Adrenal gland (tissue), 9 donors: ENCODE measurements at regions not wholly inside any gene's neighbourhood (a gene's known extent, or its start where the extent isn't known, plus 50 kb on each side); places are given as distances from the start of the nearest gene placed in this dataset.

Experiments used
- DNase-seq, 7 donors: peaks; one replicate each; pipeline ENCODE4 v3.0.0-alpha.2; 2019 to 2020
- H3K27ac ChIP-seq, 5 donors: fragments of 200-600 bp; sonication (generic) in 4 of 5; 1 replicate in 3 of 5; 2 replicates in 2 of 5; pipeline versions ENCODE4 v1.5.1 to v1.8.0; 2016 to 2020; ENCODE audit warnings: mild to moderate bottlenecking in 1 of 5
- H3K27me3 ChIP-seq: fragments of 200-600 bp; 2 replicates; pipeline ENCODE4 v1.8.0; 2021
- H3K36me3 ChIP-seq, 2 donors: fragments of 200-600 bp; replicated peaks in 1 of 2; 1 replicate in 1 of 2; 2 replicates in 1 of 2; pipeline versions ENCODE4 v1.5.1 to v1.8.0; 2018 to 2022
- H3K4me1 ChIP-seq, 2 donors: fragments of 200-600 bp; replicated peaks in 1 of 2; 1 replicate in 1 of 2; 2 replicates in 1 of 2; pipeline versions ENCODE4 v1.5.1 to v1.8.0; 2018 to 2021
- H3K4me3 ChIP-seq, 4 donors: fragments of 200-600 bp; sonication (generic) in 3 of 4; one replicate each; pipeline ENCODE4 v1.5.1; 2016 to 2018
- H3K9me3 ChIP-seq, 3 donors: fragments of 200-600 bp; sonication (generic) in 1 of 3; replicated peaks in 1 of 3; 1 replicate in 2 of 3; 2 replicates in 1 of 3; pipeline versions ENCODE4 v1.5.1 to v1.8.0; 2016 to 2021
- CTCF ChIP-seq, 6 experiments: fragments of 450-650 bp in 4 of 6; fragments of 200-600 bp in 2 of 6; sonication (generic) in 1 of 6; IDR thresholded peaks; 1 replicate in 5 of 6; 2 replicates in 1 of 6; pipeline versions ENCODE4 v1.5.1 to v1.8.0; 2016 to 2021; ENCODE audit warnings: antibody characterized with exemption in 6 of 6, mild to moderate bottlenecking in 2 of 6, moderate library complexity in 1 of 6
- POLR2A ChIP-seq, 2 donors: fragments of 450-650 bp; IDR thresholded peaks; one replicate each; pipeline ENCODE4 v1.6.1; 2017; ENCODE audit warnings: antibody characterized with exemption in 2 of 2, mild to moderate bottlenecking in 2 of 2, moderate library complexity in 1 of 2
- WGBS, 4 donors: extraction: QIAGEN DNeasy Blood & Tissue Kit in 2 of 4; methylation state at CpG; one replicate each; pipeline versions ENCODE4 v1.1.5 to v1.1.7; 2013 to 2017; 5-methylcytosine and 5-hydroxymethylcytosine counted together
- intact Hi-C, 2 donors: fragments of 100-400 bp; cut with DNase I; formaldehyde crosslinking; loops; one replicate each; pipeline versions ENCODE4 v1.14.1 to v1.15.0; 2022 to 2023
- donor health status: healthy with polysubstance abuse.
- donor health status: Bipolar disorder and iron deficiency.
- donor health status: DM: yes; HTN: yes; CAD: no.
- donor health status: DM: no; HTN: no; CAD: no.
- donor health status: DM: no; HTN: no; CAD: no.

DNA sequence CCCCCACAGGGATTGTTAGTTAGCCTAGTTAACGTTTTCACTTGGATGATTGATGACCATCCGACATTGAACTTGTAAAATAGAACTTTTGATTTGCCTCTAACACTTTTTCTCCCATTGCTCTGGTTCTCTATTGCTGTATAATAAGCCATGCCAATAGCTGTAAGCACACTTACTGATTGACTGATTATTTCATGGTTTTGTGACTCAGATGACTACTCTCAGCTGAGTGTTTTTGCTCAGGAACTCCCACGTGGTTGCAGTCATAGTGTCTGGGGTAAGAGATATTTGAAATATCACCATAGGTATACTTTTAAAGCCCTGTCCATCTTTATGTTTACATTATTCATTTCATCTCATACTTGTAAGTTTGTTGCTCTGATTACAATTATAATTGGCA lies 1285.5 kb downstream of the STIM2 start:
- Histone ChIP-seq H3K4me1 (no peaks in the 10 kb centered on the region), H3K27me3 (no peaks in the 10 kb centered on the region), H3K36me3 (no peaks in the 10 kb centered on the region), H3K9me3 (peaks cover 0 to 5% (median 0%) of the 10 kb centered on the region in 3 donors), H3K27ac (no peak overlapping the region), H3K4me3 (no peak overlapping the region)
- DNase-seq: no peak
- 42 to 47% (median 45%) methylated on average over 3 of the region's 3 CpGs for WGBS, 4 donors
- TF ChIP-seq CTCF (IDR thresholded peaks at IDR 0.05) (no peak), POLR2A (IDR thresholded peaks at IDR 0.05) (no peak)
- intact Hi-C loops: no loop called here

- Histone ChIP-seq H3K36me3 (no peaks in the 10 kb centered on the region), H3K4me1 (no peaks in the 10 kb centered on the region), H3K4me3 (no peak overlapping the region), H3K27ac (no peak overlapping the region), H3K9me3 (peaks cover 0 to 5% (median 0%) of the 10 kb centered on the region in 3 donors), H3K27me3 (no peaks in the 10 kb centered on the region)
- WGBS, 4 donors: 46 to 69% (median 67%) methylated on average over 1 of the region's 1 CpG
- no peak for TF ChIP-seq POLR2A (IDR thresholded peaks at IDR 0.05)
- no peak for TF ChIP-seq CTCF (IDR thresholded peaks at IDR 0.05)
- DNase-seq: no peak
- intact Hi-C loops: no loop called here
Measured at GRCh38 chr4:28148221-28148620, 1287.6 kb downstream of the STIM2 start.

DNA sequence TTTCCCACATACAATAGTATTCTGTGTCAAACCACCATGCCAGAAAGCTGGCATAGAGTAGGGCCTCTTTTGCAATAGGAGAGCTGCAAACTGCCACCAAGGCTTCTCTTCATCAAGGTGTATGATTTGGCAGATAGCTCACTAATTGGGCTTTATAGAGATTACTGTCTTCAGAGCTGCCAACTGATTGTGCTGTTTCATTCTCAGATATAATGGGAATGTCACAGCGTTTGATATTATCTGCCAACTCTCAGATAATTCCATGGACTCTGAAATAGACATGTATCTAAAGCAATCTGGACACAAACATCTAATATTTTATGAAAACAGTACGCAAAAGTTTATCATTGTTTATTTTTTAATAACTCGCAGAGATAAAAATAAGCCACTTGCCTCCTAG lies 1289.1 kb downstream of the STIM2 start:
- Histone ChIP-seq H3K27ac (no peak overlapping the region), H3K4me3 (no peak overlapping the region), H3K27me3 (no peaks in the 10 kb centered on the region), H3K36me3 (no peaks in the 10 kb centered on the region), H3K4me1 (no peaks in the 10 kb centered on the region), H3K9me3 (peaks cover 0 to 5% (median 0%) of the 10 kb centered on the region in 3 donors)
- intact Hi-C loops: no loop called here
- WGBS, 4 donors: 56 to 71% (median 66%) methylated on average over 3 of the region's 3 CpGs
- TF ChIP-seq POLR2A (IDR thresholded peaks at IDR 0.05): no peak
- TF ChIP-seq CTCF (IDR thresholded peaks at IDR 0.05): no peak
- DNase-seq: no peak

DNA sequence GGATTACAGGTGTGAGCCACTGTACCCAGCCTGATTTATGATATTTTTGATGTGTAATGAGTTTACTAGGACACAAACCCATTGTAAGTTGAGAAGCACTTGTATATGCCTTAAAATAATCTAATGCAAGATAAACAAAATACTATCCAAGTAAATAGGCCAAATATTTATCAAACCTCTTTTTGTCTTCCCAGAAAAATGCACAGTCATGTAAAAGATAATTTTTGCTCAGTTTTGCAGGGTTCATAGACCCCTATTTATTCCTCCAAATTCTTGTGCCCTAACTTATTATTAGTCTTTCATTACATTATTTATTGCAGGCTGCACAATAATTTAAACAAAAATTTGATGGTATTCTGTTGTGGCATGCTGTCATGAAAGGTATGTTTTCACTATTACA lies 1290.7 kb downstream of the STIM2 start:
- Histone ChIP-seq H3K27me3 (no peaks in the 10 kb centered on the region), H3K4me1 (no peaks in the 10 kb centered on the region), H3K27ac (no peak overlapping the region), H3K4me3 (no peak overlapping the region), H3K9me3 (peaks cover 0 to 5% (median 0%) of the 10 kb centered on the region in 3 donors), H3K36me3 (no peaks in the 10 kb centered on the region)
- TF ChIP-seq POLR2A (IDR thresholded peaks at IDR 0.05) (no peak), CTCF (IDR thresholded peaks at IDR 0.05) (no peak)
- intact Hi-C loops: no loop called here
- no peak for DNase-seq
